Upper lobe of left lung (tissue), 4 donors: ENCODE measurements at regions not wholly inside any gene's neighbourhood (a gene's known extent, or its start where the extent isn't known, plus 50 kb on each side); places are given as distances from the start of the nearest gene placed in this dataset.

Source experiments
- CTCF ChIP-seq, 6 experiments: fragments of 450-650 bp in 4 of 6; fragments of 200-600 bp in 2 of 6; sonication (generic) in 2 of 6; IDR thresholded peaks; one replicate each; pipeline ENCODE4 v1.5.1; 2016 to 2019; ENCODE audit warnings: antibody characterized with exemption in 6 of 6
- EP300 ChIP-seq, 4 donors: sonication (generic); formaldehyde crosslinking; IDR thresholded peaks; one replicate each; pipeline ENCODE4 v1.5.1; 2017; ENCODE audit warnings: antibody characterized with exemption in 4 of 4, control low read depth in 2 of 4
- POLR2A ChIP-seq, 4 donors: fragments of 450-650 bp; IDR thresholded peaks; one replicate each; pipeline ENCODE4 v1.5.1; 2016 to 2017; ENCODE audit warnings: antibody characterized with exemption in 4 of 4, mild to moderate bottlenecking in 2 of 4
- POLR2AphosphoS5 ChIP-seq, 2 donors: sonication (generic); formaldehyde crosslinking; IDR thresholded peaks; one replicate each; pipeline ENCODE4 v1.5.1; 2017; ENCODE audit warnings: antibody characterized with exemption in 2 of 2

- no peak for TF ChIP-seq POLR2AphosphoS5 (IDR thresholded peaks at IDR 0.05)
- no peak for TF ChIP-seq POLR2A (IDR thresholded peaks at IDR 0.05)
- TF ChIP-seq CTCF (IDR thresholded peaks at IDR 0.05): no peak
- TF ChIP-seq EP300 (IDR thresholded peaks at IDR 0.05): no peak
These were observed 175.2 kb upstream of the SALL1 start for GRCh38 chr16:51326131-51326856.
